ENCODE measurements at regions not wholly inside any gene's neighbourhood (a gene's known extent, or its start where the extent isn't known, plus 50 kb on each side); places are given as distances from the start of the nearest gene placed in this dataset.
"Not testable (repeated sequence)": the region's sequence is repeated elsewhere in the genome, so short reads cannot be mapped to it uniquely, and the experiment has no call there.

- DNase-seq (ENCODE audit: low read depth, low spot score): no peak
Measured at GRCh38 chr14:22492622-22493542, 96.1 kb downstream of the DAD1 start.

GRCh38 chr14:22491683-22492621, 97.1 kb downstream of the DAD1 start:
- DNase-seq (ENCODE audit: low read depth, low spot score): no peak

GRCh38 chr14:22491053-22491452, 98.0 kb downstream of the DAD1 start:
- not testable (repeated sequence) for DNase-seq (ENCODE audit: low read depth, low spot score)

GRCh38 chr14:22489957-22490950, 98.8 kb downstream of the DAD1 start:
- DNase-seq (ENCODE audit: low read depth, low spot score): no peak

- no peak for DNase-seq (ENCODE audit: low read depth, low spot score)
Measured at GRCh38 chr14:22489244-22489545, 99.8 kb downstream of the DAD1 start.

- DNase-seq (ENCODE audit: low read depth, low spot score): no peak
Measured at GRCh38 chr14:22488522-22489243, 100.3 kb downstream of the DAD1 start.

- no peak for DNase-seq (ENCODE audit: low read depth, low spot score)
Measured at GRCh38 chr14:22487941-22488340, 101.1 kb downstream of the DAD1 start.

- no peak for DNase-seq (ENCODE audit: low read depth, low spot score)
Measured at GRCh38 chr14:22487401-22487800, 101.6 kb downstream of the DAD1 start.

GRCh38 chr14:22486675-22487074, 102.3 kb downstream of the DAD1 start:
- no peak for DNase-seq (ENCODE audit: low read depth, low spot score)

- no peak for DNase-seq (ENCODE audit: low read depth, low spot score)
Measured at GRCh38 chr14:22485649-22486048, 103.4 kb downstream of the DAD1 start.

- no peak for DNase-seq (ENCODE audit: low read depth, low spot score)
Measured at GRCh38 chr14:22485178-22485577, 103.8 kb downstream of the DAD1 start.

GRCh38 chr14:22484632-22485031, 104.4 kb downstream of the DAD1 start:
- no peak for DNase-seq (ENCODE audit: low read depth, low spot score)

- no peak for DNase-seq (ENCODE audit: low read depth, low spot score)
Measured at GRCh38 chr14:22483863-22484593, 105.0 kb downstream of the DAD1 start.

- DNase-seq (ENCODE audit: low read depth, low spot score): no peak
Measured at GRCh38 chr14:22482782-22483553, 106.1 kb downstream of the DAD1 start.

- no peak for DNase-seq (ENCODE audit: low read depth, low spot score)
Measured at GRCh38 chr14:22482085-22482694, 106.8 kb downstream of the DAD1 start.

- no peak for DNase-seq (ENCODE audit: low read depth, low spot score)
Measured at GRCh38 chr14:22481546-22481945, 107.5 kb downstream of the DAD1 start.

GRCh38 chr14:22479776-22480464, 109.1 kb downstream of the DAD1 start:
- no peak for DNase-seq (ENCODE audit: low read depth, low spot score)

GRCh38 chr14:22479132-22479531, 109.9 kb downstream of the DAD1 start:
- DNase-seq (ENCODE audit: low read depth, low spot score): no peak
